ENCODE measurements at regions not wholly inside any gene's neighbourhood (a gene's known extent, or its start where the extent isn't known, plus 50 kb on each side); places are given as distances from the start of the nearest gene placed in this dataset.

GRCh38 chr1:170872663-170873062 is 62.7 kb upstream of the MROH9 start:
- H3K4me2 ChIP-seq (ENCODE audit: insufficient read depth, low read length): no peak overlapping the region
- FAIRE-seq: no peak
- BruUV-seq (replicated peaks): no TSS peak
- no peaks in the 10 kb centered on the region; the same call in 1 of the 2 replicates for H3K9me3 ChIP-seq (replicated peaks; ENCODE audit: control insufficient read depth, insufficient read depth, low read depth, low read length)
- H3K9ac ChIP-seq (ENCODE audit: insufficient read depth in 1 of 2, low read depth in 2 of 2, low read length in 2 of 2): no peak overlapping the region
- POLR2A ChIA-PET: no interaction called here
- 0% methylated on average over 2 of the region's 2 CpGs for WGBS (ENCODE audit: insufficient coverage, low coverage, missing lambda C conversion rate)
- no peak overlapping the region for H3K27ac ChIP-seq (ENCODE audit: extremely low read depth, low read depth, low read length)
- H3K4me1 ChIP-seq (replicated peaks in 1 of 2; ENCODE audit: control insufficient read depth in 2 of 2, insufficient read depth in 2 of 2, low read length in 2 of 2): no peaks in the 10 kb centered on the region
- H3K4me3 ChIP-seq: no peak overlapping the region
- no peaks in the 10 kb centered on the region for H3K9me1 ChIP-seq (ENCODE audit: control insufficient read depth, insufficient read depth, low read length)
- no peaks in the 10 kb centered on the region for H4K20me1 ChIP-seq (replicated peaks; ENCODE audit: control insufficient read depth, insufficient read depth, low read length)
- DNase-seq (ENCODE audit: extremely low read depth in 1 of 4, low spot score in 3 of 4): no peak
- in situ Hi-C loops (cut with MboI) (no loop called here), intact Hi-C loops (cut with micrococcal nuclease) (no loop called here)
- H2AFZ ChIP-seq (ENCODE audit: low read depth, low read length): no peak overlapping the region
- TF ChIP-seq FOXP4 (CRISPR knock-in tag; IDR thresholded peaks at IDR 0.05; ENCODE audit: borderline replicate concordance): no peak
- H3K79me2 ChIP-seq (ENCODE audit: control insufficient read depth, insufficient read depth, low read length): no peaks in the 10 kb centered on the region
- ATAC-seq: no peak
- no peaks in the 10 kb centered on the region for H3K27me3 ChIP-seq (ENCODE audit: control insufficient read depth in 2 of 2, insufficient read depth in 2 of 2, low read length in 2 of 2)
- CTCF ChIA-PET (ENCODE audit: low intra/inter-chr PET ratio): no interaction called here
- no peaks in the 10 kb centered on the region for H3K36me3 ChIP-seq (ENCODE audit: control insufficient read depth, insufficient read depth, low read length)

DNA sequence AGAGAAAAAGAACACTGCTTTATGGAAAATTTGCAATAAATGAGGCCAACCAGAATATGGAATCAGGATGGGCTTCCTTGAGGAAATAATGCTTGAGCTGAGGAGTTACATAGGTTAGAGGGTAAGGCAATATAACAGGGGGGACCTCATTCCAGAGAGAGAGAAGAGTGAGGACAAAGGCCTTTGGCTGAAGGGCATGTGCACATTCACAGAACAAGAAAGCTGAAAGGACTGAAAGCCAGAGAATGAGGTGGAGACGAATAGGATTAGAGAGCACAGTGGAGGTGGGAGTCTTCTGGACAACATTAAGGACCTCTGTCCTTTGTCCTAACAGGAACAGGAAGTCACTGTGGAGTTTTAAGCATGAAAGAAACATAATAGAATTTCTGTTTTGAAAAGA is 60.7 kb upstream of the MROH9 start:
- CTCF ChIA-PET (ENCODE audit: low intra/inter-chr PET ratio): no interaction called here
- H3K4me2 ChIP-seq (ENCODE audit: insufficient read depth, low read length): no peak overlapping the region
- BruUV-seq (replicated peaks): no TSS peak
- no peaks in the 10 kb centered on the region for H4K20me1 ChIP-seq (replicated peaks; ENCODE audit: control insufficient read depth, insufficient read depth, low read length)
- no peaks in the 10 kb centered on the region for H3K27me3 ChIP-seq (ENCODE audit: control insufficient read depth in 2 of 2, insufficient read depth in 2 of 2, low read length in 2 of 2)
- H3K4me3 ChIP-seq: no peak overlapping the region
- no peaks in the 10 kb centered on the region for H3K9me1 ChIP-seq (ENCODE audit: control insufficient read depth, insufficient read depth, low read length)
- no peak overlapping the region for H3K27ac ChIP-seq (ENCODE audit: extremely low read depth, low read depth, low read length)
- POLR2A ChIA-PET: no interaction called here
- WGBS (ENCODE audit: insufficient coverage, low coverage, missing lambda C conversion rate): 0% methylated on average over 1 of the region's 1 CpG
- ATAC-seq (no peak), DNase-seq (ENCODE audit: extremely low read depth in 1 of 4, low spot score in 3 of 4) (no peak), FAIRE-seq (no peak)
- H3K36me3 ChIP-seq (ENCODE audit: control insufficient read depth, insufficient read depth, low read length): no peaks in the 10 kb centered on the region
- no peak overlapping the region for H3K9ac ChIP-seq (ENCODE audit: insufficient read depth in 1 of 2, low read depth in 2 of 2, low read length in 2 of 2)
- no peaks in the 10 kb centered on the region; the same call in 1 of the 2 replicates for H3K9me3 ChIP-seq (replicated peaks; ENCODE audit: control insufficient read depth, insufficient read depth, low read depth, low read length)
- H3K79me2 ChIP-seq (ENCODE audit: control insufficient read depth, insufficient read depth, low read length): no peaks in the 10 kb centered on the region
- no peak for TF ChIP-seq CREB5 (CRISPR knock-in tag; IDR thresholded peaks at IDR 0.05)
- no peak for TF ChIP-seq PPARD (CRISPR knock-in tag; IDR thresholded peaks at IDR 0.05)
- no peak for TF ChIP-seq PTTG1 (tag; IDR thresholded peaks at IDR 0.05; ENCODE audit: low read depth)
- TF ChIP-seq CBX1 (IDR thresholded peaks at IDR 0.05; ENCODE audit: low read depth): no peak
- no peak for TF ChIP-seq ZNF174 (CRISPR knock-in tag; IDR thresholded peaks at IDR 0.05)
- TF ChIP-seq ZNF76 (CRISPR knock-in tag; IDR thresholded peaks at IDR 0.05; ENCODE audit: borderline replicate concordance): no peak
- no peak for TF ChIP-seq TAF9B (IDR thresholded peaks at IDR 0.05; ENCODE audit: partially characterized antibody)
- TF ChIP-seq FOXA3 (CRISPR knock-in tag; conservative IDR thresholded peaks at IDR 0.05 in 1 of 2, IDR thresholded peaks at IDR 0.05 in 1 of 2): no peak
- TF ChIP-seq KAT2B (IDR thresholded peaks at IDR 0.05; ENCODE audit: low read depth, low read length): no peak
- no peak for TF ChIP-seq SMARCB1 (IDR thresholded peaks at IDR 0.05; ENCODE audit: insufficient read length, low read depth)
- in situ Hi-C loops (cut with MboI) (no loop called here), intact Hi-C loops (cut with micrococcal nuclease) (no loop called here)
- H3K4me1 ChIP-seq (replicated peaks in 1 of 2; ENCODE audit: control insufficient read depth in 2 of 2, insufficient read depth in 2 of 2, low read length in 2 of 2): no peaks in the 10 kb centered on the region
- no peak overlapping the region for H2AFZ ChIP-seq (ENCODE audit: low read depth, low read length)
